Esophagus squamous epithelium (tissue), 5 donors: ENCODE measurements at regions not wholly inside any gene's neighbourhood (a gene's known extent, or its start where the extent isn't known, plus 50 kb on each side); places are given as distances from the start of the nearest gene placed in this dataset.

Experiments
- DNase-seq: peaks from one replicate; lab custom pipeline; 2025; lab: John Stamatoyannopoulos, UW
- H3K27ac ChIP-seq, 4 donors: fragments of 200-600 bp; sonication (generic); one replicate each; pipeline ENCODE4 v1.5.1; 2016 to 2019; ENCODE audit warnings: mild to moderate bottlenecking in 1 of 4
- H3K27me3 ChIP-seq, 4 donors: fragments of 200-600 bp; sonication (generic); 1 replicate in 3 of 4; 2 replicates in 1 of 4; pipeline versions ENCODE4 v1.5.1 to v1.6.0; 2017 to 2021; ENCODE audit warnings: antibody characterized with exemption in 1 of 4
- H3K36me3 ChIP-seq, 3 donors: fragments of 200-600 bp; sonication (generic); one replicate each; pipeline ENCODE4 v1.5.1; 2016 to 2019
- H3K4me1 ChIP-seq, 3 donors: fragments of 200-600 bp; sonication (generic); one replicate each; pipeline ENCODE4 v1.5.1; 2017 to 2019
- H3K4me3 ChIP-seq, 4 donors: fragments of 200-600 bp; sonication (generic); 1 replicate in 3 of 4; 2 replicates in 1 of 4; pipeline ENCODE4 v1.5.1; 2016 to 2019; ENCODE audit warnings: mild to moderate bottlenecking in 2 of 4, moderate library complexity in 1 of 4
- H3K9me3 ChIP-seq, 3 donors: fragments of 200-600 bp; sonication (generic); one replicate each; pipeline ENCODE4 v1.5.1; 2016 to 2019
- CTCF ChIP-seq, 6 experiments: fragments of 450-650 bp in 4 of 6; fragments of 200-600 bp in 2 of 6; sonication (generic) in 2 of 6; IDR thresholded peaks; one replicate each; pipeline ENCODE4 v1.5.1; 2016 to 2019; ENCODE audit warnings: antibody characterized with exemption in 6 of 6, mild to moderate bottlenecking in 4 of 6, moderate library complexity in 4 of 6
- POLR2A ChIP-seq, 4 donors: fragments of 450-650 bp; IDR thresholded peaks; one replicate each; pipeline ENCODE4 v1.6.1; 2017; ENCODE audit warnings: antibody characterized with exemption in 4 of 4, mild to moderate bottlenecking in 4 of 4, moderate library complexity in 3 of 4
- WGBS, 2 donors: methylation state at CpG; one replicate each; pipeline ENCODE4 v1.1.5; 2018; 5-methylcytosine and 5-hydroxymethylcytosine counted together
- intact Hi-C: fragments of 100-400 bp; cut with DNase I; formaldehyde crosslinking; loops from one replicate; pipeline ENCODE4 v1.15.0; 2022
- donor health status: DM: yes; HTN: yes; CAD: no.

- no peaks in the 10 kb centered on the region for H3K4me1 ChIP-seq
- no peaks in the 10 kb centered on the region for H3K36me3 ChIP-seq
- H3K27ac ChIP-seq = no peak overlapping the region
- DNase-seq = no peak
- no peaks in the 10 kb centered on the region for H3K27me3 ChIP-seq
- no peak for TF ChIP-seq CTCF (IDR thresholded peaks at IDR 0.05)
- no peak for TF ChIP-seq POLR2A (IDR thresholded peaks at IDR 0.05)
- WGBS, 2 donors = 62 to 77% methylated on average over 5 of the region's 5 CpGs
- no peaks in the 10 kb centered on the region for H3K9me3 ChIP-seq
- intact Hi-C loops = no loop called here
- no peak overlapping the region for H3K4me3 ChIP-seq
These were observed 411.5 kb upstream of the DDI1 start for GRCh38 chr11:103624708-103625623.

- Histone ChIP-seq H3K27ac (no peak overlapping the region), H3K4me1 (no peaks in the 10 kb centered on the region), H3K36me3 (no peaks in the 10 kb centered on the region), H3K9me3 (no peaks in the 10 kb centered on the region), H3K27me3 (no peaks in the 10 kb centered on the region), H3K4me3 (no peak overlapping the region)
- 0% methylated on average over 1 of the region's 1 CpG for WGBS, 2 donors
- DNase-seq = no peak
- intact Hi-C loops = no loop called here
- TF ChIP-seq CTCF (IDR thresholded peaks at IDR 0.05) (no peak), POLR2A (IDR thresholded peaks at IDR 0.05) (no peak)
These were observed 410.8 kb upstream of the DDI1 start for GRCh38 chr11:103625624-103625965.

GRCh38 chr11:103628121-103628520 is 408.3 kb upstream of the DDI1 start:
- WGBS, 2 donors = 75 to 77% methylated on average over 4 of the region's 4 CpGs
- TF ChIP-seq POLR2A (IDR thresholded peaks at IDR 0.05) (no peak), CTCF (IDR thresholded peaks at IDR 0.05) (no peak)

GRCh38 chr11:103631841-103632240 is 404.6 kb upstream of the DDI1 start:
- no peak for DNase-seq
- 11 to 21% methylated on average over 1 of the region's 1 CpG for WGBS, 2 donors
- no peak overlapping the region for H3K27ac ChIP-seq
- intact Hi-C loops = no loop called here
- H3K4me1 ChIP-seq = no peaks in the 10 kb centered on the region
- no peaks in the 10 kb centered on the region for H3K27me3 ChIP-seq
- no peak for TF ChIP-seq POLR2A (IDR thresholded peaks at IDR 0.05)
- no peak for TF ChIP-seq CTCF (IDR thresholded peaks at IDR 0.05)
- no peaks in the 10 kb centered on the region for H3K9me3 ChIP-seq
- no peaks in the 10 kb centered on the region for H3K36me3 ChIP-seq
- no peak overlapping the region for H3K4me3 ChIP-seq

More at GRCh38 chr11:103628121-103628520, 408.3 kb upstream of the DDI1 start:
- Histone ChIP-seq H3K27me3 (no peaks in the 10 kb centered on the region), H3K4me1 (no peaks in the 10 kb centered on the region), H3K36me3 (no peaks in the 10 kb centered on the region), H3K27ac (no peak overlapping the region), H3K4me3 (no peak overlapping the region), H3K9me3 (no peaks in the 10 kb centered on the region)
- intact Hi-C loops = no loop called here
- no peak for DNase-seq

GRCh38 chr11:103633068-103633788 is 403.2 kb upstream of the DDI1 start:
- TF ChIP-seq POLR2A (IDR thresholded peaks at IDR 0.05) = no peak
- TF ChIP-seq CTCF (IDR thresholded peaks at IDR 0.05) = no peak
- intact Hi-C loops = no loop called here
- Histone ChIP-seq H3K27ac (no peak overlapping the region), H3K4me1 (no peaks in the 10 kb centered on the region), H3K4me3 (no peak overlapping the region), H3K36me3 (no peaks in the 10 kb centered on the region), H3K27me3 (no peaks in the 10 kb centered on the region), H3K9me3 (no peaks in the 10 kb centered on the region)
- 93 to 100% methylated on average over 1 of the region's 1 CpG for WGBS, 2 donors
- DNase-seq = no peak
